NCI-H82 treated with DMSO at 0.1 percent for 48 hours (cell line): ENCODE measurements at regions not wholly inside any gene's neighbourhood (a gene's known extent, or its start where the extent isn't known, plus 50 kb on each side); places are given as distances from the start of the nearest gene placed in this dataset.

ENCODE experiments used
- DNase-seq: peaks from one replicate; lab custom pipeline; 2025; ENCODE audit not compliant: unreplicated experiment; lab: John Stamatoyannopoulos, UW

DNA sequence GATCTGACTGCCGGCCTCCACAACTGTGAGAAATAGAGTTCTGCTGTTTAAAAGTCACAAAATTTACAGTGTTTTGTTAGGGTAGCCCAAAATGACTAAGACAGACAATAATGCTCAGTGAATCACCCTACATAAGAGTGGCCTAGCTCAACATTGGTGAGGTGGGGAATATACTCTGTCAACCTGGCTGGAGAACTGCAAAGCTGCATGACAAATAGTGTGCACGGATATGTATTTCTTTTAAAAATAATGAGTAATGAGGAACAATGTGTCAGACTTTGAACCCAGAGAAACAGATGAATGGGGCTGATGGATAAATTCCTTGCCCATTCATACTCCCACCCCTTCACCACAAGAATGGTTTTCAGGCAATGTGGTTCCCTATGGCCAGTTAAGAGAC, 372.4 kb downstream of the SUCLA2 start:
- DNase-seq, result no peak

DNA sequence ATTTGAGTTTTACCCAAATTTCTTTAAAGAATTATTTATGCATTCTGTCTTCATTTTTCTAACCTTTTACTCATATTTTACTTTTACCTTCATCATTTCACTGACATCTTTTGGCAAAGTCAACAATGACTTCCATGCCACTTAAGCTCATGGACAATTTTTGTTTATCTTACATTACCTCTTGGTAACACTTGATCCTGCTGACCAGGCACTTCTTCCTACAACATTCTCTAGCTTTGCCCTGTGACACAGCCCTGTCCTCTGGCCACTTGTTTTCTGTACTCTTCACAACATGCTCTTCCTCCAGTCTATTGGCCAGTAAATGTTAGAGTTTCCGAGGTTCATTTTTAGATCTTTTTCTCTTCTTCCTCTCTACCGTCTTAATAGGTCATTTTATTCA, 377.2 kb downstream of the SUCLA2 start:
- DNase-seq, result no peak

DNA sequence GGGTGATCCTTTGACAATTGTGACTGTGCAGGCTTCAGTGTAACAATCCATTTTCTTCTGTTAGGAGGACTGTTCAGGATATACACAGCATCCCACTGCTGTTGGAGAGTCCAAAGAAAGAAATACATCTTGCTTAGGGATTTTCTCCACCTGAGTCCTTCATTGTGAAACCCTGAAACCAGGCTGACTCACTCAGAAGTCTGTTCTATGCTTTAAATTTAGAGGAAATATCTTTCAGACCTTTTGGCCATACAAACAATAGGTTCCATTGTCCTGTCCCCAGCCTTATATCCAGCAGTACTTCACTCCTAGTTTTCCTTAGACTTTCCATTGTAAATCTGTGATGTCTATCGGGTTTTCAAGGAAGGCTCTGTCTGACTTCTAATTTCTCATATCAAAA, 379.1 kb downstream of the SUCLA2 start:
- no peak for DNase-seq

DNA sequence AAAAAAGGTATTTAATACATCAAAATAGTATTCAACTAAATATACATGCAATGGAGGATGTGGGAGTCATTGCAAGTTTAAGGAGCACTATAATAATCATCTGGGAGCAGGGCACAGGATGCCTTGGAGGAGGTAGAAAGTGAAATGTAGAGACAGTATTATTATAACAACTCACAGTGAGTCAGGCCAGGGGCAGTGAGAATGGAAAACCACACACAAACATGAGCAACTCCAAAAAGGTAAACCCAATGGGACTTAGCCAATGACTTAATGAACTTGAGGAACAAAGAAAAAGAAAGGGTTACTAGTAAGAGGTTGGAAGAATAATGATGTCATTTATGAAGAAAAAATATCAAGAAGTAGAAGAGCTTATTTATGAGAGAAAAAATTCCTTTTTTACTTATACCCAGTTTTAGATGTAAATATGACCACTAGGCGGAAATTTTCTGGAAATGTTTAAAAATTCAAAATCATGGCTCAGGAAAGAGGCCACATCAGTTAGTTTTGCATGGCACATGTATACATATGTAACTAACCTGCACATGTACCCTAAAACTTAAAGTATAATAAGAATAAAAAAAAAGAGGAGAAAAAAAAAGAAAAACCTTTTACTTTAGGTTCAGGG, 389.3 kb downstream of the SUCLA2 start:
- no peak for DNase-seq

DNA sequence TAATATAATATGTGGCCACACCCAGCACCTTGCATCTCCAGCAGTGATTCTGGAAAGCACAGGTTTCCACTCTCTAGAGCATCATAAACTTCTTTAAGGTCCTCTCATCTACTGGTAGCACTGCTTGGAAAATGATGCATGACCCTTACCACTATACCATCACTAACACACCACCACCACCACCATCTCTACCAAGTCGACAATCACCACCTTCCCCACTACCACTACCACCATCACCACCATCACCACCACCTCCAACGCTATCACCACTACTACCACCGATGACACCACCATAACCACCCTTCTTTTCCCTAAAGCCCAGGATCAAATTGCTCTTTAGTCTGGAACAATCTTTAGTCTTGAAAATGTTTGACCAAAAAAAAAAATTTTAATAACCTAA, 390.4 kb downstream of the SUCLA2 start:
- no peak for DNase-seq

DNA sequence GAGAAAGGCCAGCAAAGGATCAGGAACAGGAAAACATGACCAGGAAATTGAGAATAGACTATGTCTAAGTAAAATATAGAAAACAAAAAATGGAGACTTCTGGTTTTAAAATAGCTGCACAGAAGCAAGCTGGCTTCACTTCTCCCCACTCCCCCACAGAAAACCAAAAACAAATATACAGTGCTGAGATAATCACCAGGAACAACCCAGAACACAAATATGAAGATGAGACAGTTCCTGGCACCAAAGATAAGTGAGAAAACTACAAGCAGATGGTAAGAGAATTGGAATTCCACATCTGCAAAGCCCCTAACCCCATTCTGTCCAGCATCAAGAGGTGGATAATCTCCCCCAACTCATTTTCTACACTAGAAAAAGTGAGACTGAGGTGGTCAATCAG, 397.7 kb downstream of the SUCLA2 start:
- DNase-seq, result no peak

DNA sequence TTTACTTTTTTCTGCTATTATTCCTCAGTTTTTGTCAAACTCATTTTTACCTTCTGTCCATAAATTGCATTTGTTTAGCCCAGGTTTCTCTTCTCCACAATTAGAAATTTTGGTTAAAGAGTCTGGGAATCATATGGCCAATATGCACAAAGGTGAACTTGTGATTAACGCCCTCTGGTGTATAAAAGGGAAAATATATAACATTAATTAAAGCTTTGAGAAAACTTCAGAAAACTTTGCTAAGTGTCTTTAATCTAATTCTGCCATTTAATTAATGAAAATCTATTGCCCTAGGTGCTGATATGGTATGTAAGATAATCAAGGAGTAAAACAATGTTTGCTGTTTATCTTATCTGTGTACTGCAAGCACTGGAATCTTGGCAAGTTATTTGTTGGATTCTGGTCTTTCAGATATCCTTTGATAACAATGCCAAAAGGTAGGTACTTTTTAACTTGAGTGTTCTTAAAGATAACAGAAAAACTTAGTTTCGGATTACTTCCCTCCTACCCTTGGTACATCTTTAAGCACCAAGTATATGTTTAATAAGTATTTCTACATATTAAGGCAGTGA, 402.6 kb downstream of the SUCLA2 start:
- DNase-seq, result no peak

DNA sequence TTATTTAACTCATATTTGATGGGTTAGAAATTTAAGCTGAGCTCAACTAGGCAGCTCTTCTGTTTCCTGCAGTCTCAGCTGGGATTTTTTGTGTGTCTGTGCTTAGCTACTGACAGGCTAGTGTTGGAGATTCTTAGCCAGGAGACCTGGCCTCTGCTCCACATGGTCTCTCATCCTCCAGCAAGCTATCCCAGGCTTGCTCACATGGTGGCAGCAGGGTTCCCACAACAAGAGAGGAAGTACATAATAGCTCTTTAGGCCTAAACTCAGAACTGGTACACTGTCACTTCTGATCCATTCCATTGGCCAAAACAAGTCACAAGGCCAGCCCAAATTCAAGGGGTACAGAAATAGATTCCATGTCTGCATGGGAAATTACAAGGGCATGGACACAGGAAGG, 406.2 kb downstream of the SUCLA2 start:
- peak; percentile 4 for DNase-seq

DNA sequence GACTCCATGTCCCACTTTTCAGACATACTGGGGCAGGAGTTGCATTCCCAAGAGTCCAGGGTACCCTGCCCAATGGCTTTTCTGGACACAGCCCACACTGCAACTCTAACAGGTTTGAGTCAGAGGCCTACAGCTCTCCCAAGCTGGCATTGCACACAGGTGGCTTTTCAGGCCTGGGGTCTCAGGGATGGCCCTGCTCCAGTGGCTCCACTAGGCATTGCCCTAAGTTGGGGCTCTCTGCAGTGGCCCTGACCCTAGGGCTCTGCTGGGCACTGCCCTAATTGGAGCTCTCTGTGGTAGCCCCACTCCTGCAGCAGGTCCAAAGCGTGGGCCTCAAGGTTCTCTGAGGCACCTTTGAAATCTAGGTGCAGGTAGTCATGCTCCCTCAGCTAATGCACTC, 408.8 kb downstream of the SUCLA2 start:
- no peak for DNase-seq

DNA sequence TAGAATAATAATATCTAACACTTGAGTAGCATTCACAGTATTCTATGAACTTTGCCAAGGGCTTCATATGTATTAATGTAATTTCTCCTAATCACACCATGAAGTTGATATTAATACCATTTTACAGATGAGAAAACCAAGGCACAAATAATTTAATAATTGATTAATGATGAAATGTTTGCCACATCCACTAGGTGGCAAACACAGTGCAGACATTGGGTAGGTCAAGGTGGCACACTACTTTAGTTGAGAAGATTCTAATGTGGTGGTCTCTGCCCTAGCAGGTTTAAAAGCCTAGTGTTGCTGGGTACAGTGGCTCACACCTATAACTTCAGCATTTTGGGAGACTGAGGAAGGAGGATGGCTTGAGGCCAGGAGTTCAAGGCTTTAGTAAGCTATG, 412.4 kb downstream of the SUCLA2 start:
- no peak for DNase-seq

DNA sequence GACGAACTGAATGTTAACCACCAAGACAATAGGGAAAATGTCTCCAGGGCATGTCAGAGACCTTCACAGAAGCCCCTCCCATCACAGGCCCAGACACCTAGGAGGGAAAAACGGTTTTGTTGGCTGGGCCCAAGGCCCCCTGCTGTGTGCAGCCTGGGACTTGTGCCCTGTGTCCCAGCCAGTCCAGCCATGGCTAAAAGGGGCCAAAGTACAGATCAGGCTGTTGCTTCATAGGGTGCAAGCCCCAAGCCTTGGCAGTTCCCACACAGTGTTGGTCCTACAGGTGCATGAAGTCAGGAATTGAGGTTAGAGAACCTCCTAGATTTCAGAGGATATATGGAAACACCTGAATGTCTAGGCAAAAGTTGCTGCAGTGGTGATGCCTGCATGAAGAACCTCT, 428.7 kb downstream of the SUCLA2 start:
- DNase-seq, result no peak

DNA sequence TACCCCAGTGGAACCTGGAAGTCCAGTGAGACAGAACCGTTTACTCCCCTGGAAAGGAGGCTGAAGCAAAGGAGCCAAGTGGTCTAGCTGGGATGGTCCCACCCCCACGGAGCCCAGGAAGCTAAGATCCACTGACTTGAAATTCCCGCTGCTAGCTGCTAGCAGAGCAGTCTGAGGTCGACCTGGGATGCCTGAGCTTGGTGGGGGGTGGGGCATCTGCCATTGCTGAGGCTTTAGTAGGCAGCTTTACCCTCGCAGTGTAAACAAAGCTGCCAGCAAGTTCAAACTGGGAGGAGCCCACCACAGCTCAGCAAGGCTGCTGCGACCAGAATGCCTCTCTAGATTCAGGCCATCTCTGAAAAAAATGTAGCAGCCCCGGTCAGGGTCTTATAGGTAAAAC, 437.0 kb downstream of the SUCLA2 start:
- peak; percentile 23 for DNase-seq

DNA sequence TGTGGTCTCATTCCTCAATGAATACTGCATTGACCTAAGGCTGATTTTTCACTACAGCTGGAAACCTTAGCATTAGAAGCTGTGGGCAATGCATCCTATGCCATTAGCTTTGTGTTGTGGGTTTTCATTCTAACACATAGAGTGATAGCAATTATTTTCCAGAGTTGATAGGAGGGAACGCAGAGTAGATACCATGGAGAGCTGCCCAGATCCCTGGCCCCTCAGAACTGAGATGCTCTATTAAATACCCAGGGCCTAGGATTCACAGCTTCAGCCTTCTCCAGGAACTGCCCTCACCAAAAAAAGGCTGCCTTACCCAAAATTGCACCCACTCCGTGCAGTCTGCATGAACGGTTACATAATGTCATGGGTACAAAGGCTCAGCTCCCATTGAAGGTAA, 444.4 kb downstream of the SUCLA2 start:
- no peak for DNase-seq

DNA sequence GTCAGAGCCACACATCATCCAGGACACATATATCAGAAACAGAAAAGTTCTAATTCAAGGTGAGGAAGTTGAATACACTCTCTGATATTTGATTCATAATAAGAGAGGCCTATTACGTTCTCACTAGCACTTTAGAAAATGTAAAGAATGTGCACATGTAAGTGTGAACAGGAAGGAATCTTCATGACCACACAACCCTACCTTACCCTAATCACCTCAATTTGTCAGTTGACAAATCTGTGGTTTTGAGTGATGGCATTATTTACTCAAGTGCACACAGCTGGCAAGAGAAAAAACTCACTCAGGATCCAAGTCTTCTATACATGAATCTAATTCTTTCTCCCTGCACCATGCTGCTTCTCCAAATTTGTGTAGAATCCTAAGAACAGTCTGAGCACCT, 445.8 kb downstream of the SUCLA2 start:
- DNase-seq, result no peak

DNA sequence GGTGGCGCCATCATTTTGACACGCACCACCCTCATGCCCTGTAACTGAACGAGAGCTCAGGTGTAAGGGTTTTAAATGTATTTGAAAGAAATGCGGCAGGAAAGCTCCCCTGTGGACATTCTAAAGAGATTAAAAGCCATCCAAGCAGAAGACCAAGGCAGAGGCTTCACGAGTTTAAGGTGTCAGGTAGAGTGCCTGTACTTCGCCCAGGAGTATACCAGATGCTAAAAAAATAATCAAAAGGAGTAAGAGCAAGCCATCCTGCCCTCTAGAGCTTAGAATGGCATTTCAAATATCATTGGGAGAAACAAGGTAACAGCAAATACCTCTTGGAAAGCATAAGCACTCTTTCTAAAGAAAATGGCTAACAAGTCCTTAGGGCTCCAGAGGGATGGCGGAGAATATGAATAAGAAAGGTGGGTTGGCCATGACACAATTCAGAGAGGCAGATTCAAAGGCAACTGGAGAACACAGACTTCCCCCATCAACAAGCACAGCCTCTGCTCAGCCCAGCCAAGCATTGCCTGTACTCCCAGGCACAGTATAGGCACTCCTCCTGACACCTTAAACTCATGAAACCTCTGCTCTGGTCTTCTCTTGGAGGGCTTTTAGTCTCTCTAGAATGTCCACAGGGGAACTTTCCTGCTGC, 447.6 kb downstream of the SUCLA2 start:
- DNase-seq, result no peak

DNA sequence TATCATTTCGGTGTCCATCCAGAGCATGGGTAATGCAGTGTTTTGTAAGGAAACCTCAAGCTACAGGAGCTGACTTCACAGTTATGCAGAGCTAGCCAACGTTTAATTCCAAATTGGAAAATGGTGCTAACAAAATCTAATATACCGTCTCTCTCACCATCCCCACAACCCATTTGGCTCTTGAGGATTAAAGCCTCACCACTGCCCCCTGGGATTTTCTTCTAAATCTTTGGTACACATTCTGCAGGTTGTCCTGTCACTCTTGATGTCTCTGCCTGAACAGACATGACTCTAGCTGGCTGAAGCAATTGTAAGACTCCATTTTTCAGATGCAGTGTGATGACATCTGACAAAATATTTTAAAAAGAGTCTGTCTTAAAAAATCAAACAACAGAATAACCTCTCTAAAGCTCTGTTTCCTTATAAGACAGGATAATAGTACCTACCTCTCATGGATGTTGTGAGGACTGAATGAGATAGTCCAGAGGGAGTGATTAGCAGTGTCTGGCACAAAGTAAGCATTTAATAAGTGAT, 451.8 kb downstream of the SUCLA2 start:
- no peak for DNase-seq

DNA sequence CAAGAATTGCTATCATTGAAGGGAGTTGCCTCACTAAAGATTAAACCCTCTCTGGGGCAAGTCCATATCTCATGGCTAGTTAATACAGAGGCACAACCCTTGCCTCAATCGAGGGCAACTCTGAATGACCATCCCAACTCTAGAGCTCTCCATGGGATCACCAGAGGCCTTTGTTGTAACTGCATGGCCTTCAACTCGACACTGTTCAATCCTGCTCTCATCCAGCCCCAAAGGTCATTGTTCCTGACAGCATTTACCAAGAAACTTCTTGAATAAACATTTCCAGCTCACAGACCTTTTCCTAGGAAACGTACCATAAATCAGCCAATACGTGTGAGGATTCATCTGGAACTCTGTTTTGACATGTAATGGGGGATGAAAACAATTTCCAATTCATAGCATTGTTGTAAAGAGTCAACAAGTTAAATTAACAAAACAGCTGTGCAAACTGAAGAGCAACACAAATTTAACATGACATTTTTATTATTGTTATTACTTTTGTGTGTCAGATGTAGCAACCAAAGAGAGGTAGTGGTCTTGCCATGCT, 452.7 kb downstream of the SUCLA2 start:
- DNase-seq, result no peak

DNA sequence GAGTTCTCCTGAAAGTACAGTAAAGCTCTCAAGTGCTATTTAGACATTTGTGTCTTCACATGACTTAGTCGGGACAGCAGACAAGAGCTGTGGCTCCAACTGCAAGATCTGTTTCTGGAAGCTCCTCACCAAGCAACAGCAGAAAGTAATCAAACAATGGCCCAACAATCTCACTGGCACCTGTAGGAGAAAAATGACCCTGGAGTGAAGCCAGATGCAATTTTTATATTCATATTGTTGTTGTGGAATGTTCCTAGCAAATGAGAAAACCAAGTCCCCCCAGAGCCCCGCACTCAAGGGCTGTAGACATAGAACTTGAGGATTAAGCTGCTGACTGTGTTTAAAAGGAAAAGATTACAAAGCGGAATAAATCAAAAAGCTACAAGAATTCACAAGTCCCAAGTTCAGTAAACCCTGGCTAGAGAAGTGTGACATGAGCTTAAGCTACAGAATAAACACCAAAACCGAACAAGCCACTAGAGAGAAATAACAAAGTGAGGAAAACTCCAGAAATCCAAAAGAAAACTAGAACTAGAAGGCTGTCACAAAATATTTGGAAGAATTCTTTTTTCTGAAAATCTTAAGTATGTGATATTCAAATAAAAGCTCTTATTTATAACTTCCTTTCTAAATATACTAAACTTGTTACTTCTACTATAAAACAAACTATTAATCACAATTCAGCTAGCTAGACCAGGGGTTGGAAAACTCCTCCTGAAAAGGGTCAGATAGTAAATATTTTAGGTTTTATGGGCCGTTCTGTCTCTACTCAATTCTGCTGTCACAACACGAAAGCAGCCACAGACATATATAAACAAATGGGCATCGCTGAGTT, 454.5 kb downstream of the SUCLA2 start:
- no peak for DNase-seq

DNA sequence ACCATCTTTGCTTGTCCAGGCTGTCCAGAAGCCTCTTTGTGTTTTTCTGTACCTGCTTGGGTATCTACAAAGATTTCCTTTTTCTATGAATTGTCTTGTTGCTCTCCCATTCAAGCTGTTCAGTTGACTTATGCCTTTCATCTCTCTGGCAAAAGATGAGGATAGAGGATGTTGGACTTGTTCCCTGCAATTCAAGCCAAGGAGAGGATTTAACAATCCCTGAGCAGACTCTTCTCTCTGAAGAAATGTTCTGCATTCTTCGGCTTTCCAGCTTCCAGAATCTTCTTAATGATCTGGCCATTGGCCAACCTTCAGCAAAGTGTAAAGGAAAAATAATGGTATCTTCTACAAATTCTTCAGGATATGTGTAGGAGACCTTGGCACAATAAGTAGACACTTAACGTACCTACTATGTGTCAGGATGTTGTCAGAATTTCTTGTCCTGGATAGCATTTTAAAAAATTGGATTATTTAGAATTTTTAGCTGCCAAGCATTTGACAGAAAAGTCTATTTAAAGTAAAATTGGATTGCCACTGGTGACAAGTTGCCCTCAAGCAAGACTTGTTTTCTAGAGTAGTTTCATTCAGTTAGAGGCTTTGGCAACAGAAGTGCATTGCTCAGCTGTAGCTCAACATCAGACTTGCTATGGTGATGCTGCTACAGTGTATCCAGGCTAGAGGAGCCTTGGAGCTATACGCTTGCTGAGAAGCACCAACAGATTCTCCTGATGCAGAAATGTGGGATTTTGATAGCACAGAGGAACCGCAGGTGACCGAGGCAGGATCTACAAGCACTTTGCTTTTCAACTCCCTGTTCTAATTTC, 455.7 kb downstream of the SUCLA2 start:
- DNase-seq, result no peak

DNA sequence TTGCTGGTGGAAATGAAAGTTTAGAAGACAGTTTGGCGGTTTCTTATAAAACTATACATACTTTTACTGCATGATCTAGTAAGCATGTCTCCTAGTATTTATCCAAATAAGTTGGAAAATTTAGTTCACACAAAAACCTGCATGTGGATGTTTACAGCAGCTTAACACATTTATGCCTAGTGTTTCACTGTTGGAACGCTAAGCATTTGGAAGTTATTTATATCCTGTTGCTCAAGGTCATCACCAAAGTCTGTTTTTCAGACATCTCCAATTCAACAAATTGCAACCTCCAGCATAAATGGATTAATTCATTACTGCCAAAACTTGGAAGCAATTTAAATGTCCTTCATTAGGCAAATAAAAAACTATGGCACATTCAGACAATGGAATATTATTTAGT, 461.8 kb downstream of the SUCLA2 start:
- DNase-seq, result no peak

DNA sequence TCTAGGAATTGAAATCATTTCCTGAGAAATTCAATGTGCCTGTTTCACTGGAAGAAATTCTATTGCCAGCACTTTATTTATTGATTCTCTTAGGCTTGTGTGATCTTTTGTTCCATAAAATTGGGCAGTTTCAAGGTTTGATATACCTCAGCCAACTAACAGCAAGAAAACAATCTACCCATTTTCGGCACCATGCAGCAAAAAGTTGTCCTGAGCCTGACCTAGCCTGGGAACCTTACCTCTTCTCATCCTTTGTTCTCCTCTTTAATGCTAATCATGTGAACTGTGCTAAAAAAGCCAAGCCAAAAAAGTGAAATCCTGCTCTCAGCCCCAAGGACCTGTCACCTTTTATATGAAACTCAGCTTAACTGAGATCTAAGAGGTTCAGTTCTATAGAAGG, 477.3 kb downstream of the SUCLA2 start:
- no peak for DNase-seq
